Keratinocyte (primary cell): ENCODE measurements at regions not wholly inside any gene's neighbourhood (a gene's known extent, or its start where the extent isn't known, plus 50 kb on each side); places are given as distances from the start of the nearest gene placed in this dataset.

Experiments
- EZH2 ChIP-seq: IDR thresholded peaks from one replicate; pipeline ENCODE4 v1.6.1; 2012; ENCODE audit warnings: inconsistent platforms, mild to moderate bottlenecking, low read length, moderate library complexity
- TF ChIP-seq, protein P1 (sequence below), 3 experiments: IDR thresholded peaks in 1 of 3; conservative IDR thresholded peaks in 1 of 3; optimal IDR thresholded peaks in 1 of 3; 2 replicates in 2 of 3; 3 replicates in 1 of 3; pipeline versions ENCODE3 to v1.5.1; 2011; ENCODE audit warnings: low read length in 3 of 3, mild to moderate bottlenecking in 3 of 3, moderate library complexity in 2 of 3, control low read depth in 1 of 3, inconsistent platforms in 1 of 3; ENCODE audit not compliant: insufficient read depth in 2 of 3; ENCODE audit errors: extremely low read depth in 1 of 3

DNA sequence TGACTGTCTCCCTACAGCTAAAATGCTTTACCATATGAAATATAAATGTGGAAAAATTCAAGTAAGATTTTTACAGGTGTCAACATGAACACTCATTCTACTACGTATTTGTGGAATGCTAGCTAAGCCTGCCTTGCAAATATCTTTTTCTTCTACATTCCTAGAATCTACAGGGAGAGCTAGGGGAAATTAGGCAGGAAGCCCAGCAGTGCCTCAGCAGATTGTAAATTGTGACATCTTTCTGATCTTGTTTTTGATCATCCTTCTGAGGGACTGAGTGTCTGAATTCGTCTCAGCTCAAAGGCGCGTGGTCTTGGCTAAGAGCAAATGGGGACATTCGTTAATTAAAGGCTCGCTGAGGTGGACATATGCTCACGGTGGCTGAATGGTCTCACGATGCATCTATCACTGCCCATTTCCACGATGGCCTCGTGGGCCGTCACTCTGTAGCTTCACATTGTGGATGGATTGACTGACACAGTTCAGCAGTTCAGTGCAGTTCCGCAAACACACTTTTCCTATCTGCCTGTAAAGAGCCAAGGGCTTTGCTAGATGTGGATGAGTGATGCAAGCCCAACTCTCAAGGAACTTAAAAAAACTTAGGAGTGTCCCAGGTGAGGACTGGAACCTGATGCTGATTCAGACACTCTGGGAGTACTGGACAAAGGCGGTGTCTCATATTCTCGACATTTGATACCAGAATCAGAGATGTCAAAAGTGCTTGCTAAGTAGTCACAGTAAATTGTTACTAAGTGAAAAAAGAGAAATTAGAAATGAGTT is 562.5 kb downstream of the EFNB2 start:
- no peak for TF ChIP-seq EZH2
- TF ChIP-seq, protein P1, sequence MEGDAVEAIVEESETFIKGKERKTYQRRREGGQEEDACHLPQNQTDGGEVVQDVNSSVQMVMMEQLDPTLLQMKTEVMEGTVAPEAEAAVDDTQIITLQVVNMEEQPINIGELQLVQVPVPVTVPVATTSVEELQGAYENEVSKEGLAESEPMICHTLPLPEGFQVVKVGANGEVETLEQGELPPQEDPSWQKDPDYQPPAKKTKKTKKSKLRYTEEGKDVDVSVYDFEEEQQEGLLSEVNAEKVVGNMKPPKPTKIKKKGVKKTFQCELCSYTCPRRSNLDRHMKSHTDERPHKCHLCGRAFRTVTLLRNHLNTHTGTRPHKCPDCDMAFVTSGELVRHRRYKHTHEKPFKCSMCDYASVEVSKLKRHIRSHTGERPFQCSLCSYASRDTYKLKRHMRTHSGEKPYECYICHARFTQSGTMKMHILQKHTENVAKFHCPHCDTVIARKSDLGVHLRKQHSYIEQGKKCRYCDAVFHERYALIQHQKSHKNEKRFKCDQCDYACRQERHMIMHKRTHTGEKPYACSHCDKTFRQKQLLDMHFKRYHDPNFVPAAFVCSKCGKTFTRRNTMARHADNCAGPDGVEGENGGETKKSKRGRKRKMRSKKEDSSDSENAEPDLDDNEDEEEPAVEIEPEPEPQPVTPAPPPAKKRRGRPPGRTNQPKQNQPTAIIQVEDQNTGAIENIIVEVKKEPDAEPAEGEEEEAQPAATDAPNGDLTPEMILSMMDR (optimal IDR thresholded peaks at IDR 0.05 in 1 of 3, IDR thresholded peaks at IDR 0.05 in 1 of 3, conservative IDR thresholded peaks at IDR 0.05 in 1 of 3; ENCODE audit: extremely low read depth in 1 of 3, insufficient read depth in 2 of 3, low read length in 3 of 3) = no peak
